ENCODE measurements at regions not wholly inside any gene's neighbourhood (a gene's known extent, or its start where the extent isn't known, plus 50 kb on each side); places are given as distances from the start of the nearest gene placed in this dataset.

DNA sequence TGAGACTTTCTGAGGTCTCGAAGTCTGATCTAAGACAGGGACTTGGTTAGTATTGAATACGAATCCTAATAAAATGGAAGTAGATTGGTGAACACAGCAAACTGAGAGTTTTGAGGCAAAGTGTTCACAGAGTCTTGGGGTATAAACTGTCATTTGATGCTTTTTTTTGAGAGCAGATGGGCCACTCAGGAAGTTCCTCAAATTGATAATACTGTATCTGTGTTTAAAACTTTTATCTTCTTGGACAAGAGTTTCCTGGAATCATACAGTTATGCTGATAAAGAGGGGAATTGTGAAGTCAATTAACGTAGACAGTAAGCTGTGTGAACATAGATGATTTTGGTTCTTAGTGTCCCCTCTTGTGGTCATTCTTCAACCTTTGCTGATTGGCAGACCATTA, 80.0 kb upstream of the CLPB start:
- DNase-seq (no peak), ATAC-seq (ENCODE audit: insufficient read depth, low FRiP score) (no peak)
- H3K36me3 ChIP-seq (ENCODE audit: control insufficient read depth in 4 of 4, insufficient read depth in 4 of 4, low read length in 4 of 4) = no peaks in the 10 kb centered on the region
- H3K9me3 ChIP-seq (ENCODE audit: control insufficient read depth in 4 of 4, insufficient read depth in 3 of 4, low read length in 3 of 4) = peaks cover 0 to 11% (median 4%) of the 10 kb centered on the region in 4 donors
- TF ChIP-seq, protein P1, sequence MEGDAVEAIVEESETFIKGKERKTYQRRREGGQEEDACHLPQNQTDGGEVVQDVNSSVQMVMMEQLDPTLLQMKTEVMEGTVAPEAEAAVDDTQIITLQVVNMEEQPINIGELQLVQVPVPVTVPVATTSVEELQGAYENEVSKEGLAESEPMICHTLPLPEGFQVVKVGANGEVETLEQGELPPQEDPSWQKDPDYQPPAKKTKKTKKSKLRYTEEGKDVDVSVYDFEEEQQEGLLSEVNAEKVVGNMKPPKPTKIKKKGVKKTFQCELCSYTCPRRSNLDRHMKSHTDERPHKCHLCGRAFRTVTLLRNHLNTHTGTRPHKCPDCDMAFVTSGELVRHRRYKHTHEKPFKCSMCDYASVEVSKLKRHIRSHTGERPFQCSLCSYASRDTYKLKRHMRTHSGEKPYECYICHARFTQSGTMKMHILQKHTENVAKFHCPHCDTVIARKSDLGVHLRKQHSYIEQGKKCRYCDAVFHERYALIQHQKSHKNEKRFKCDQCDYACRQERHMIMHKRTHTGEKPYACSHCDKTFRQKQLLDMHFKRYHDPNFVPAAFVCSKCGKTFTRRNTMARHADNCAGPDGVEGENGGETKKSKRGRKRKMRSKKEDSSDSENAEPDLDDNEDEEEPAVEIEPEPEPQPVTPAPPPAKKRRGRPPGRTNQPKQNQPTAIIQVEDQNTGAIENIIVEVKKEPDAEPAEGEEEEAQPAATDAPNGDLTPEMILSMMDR (IDR thresholded peaks at IDR 0.05; ENCODE audit: control extremely low read depth, extremely low read depth) = no peak
- H3K4me1 ChIP-seq (ENCODE audit: control insufficient read depth in 5 of 5, insufficient read depth in 5 of 5, low read length in 5 of 5) = no peaks in the 10 kb centered on the region
- no peaks in the 10 kb centered on the region for H3K27me3 ChIP-seq (ENCODE audit: control insufficient read depth in 3 of 3, insufficient read depth in 3 of 3, low read length in 2 of 3)
- H3K4me3 ChIP-seq = no peak overlapping the region
- no peak overlapping the region for H3K9ac ChIP-seq (ENCODE audit: insufficient read depth in 1 of 2, low read length in 2 of 2)
- WGBS, 2 donors = 81% methylated on average over 3 of the region's 3 CpGs
- no peak overlapping the region for H3K27ac ChIP-seq (ENCODE audit: low read depth in 1 of 2, low read length in 1 of 2)

DNA sequence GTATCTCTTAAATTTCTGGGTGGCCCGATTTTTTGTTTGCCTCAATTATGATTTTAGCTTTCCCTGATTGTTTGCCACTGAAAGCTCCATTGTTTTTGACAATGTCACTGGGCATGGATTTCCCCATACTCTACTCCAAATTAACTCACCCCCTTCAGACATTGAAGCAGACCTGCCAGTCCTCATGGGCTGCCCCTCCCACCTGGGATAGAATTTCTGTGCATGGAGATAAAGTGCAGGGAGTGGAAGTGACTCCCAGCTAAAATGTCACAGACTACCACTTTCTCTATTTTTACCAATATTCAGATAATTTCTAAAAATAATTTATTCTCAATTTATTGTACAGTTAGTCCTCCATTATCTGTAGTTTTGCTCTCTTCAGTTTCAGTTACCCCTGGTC, 79.1 kb upstream of the CLPB start:
- H3K4me3 ChIP-seq = no peak overlapping the region
- no peak overlapping the region for H3K27ac ChIP-seq (ENCODE audit: low read depth in 1 of 2, low read length in 1 of 2)
- H3K9ac ChIP-seq (ENCODE audit: insufficient read depth in 1 of 2, low read length in 2 of 2) = no peak overlapping the region
- H3K27me3 ChIP-seq (ENCODE audit: control insufficient read depth in 3 of 3, insufficient read depth in 3 of 3, low read length in 2 of 3) = no peaks in the 10 kb centered on the region
- no peak for DNase-seq
- H3K36me3 ChIP-seq (ENCODE audit: control insufficient read depth in 4 of 4, insufficient read depth in 4 of 4, low read length in 4 of 4) = no peaks in the 10 kb centered on the region
- TF ChIP-seq, protein P1 (IDR thresholded peaks at IDR 0.05; ENCODE audit: control extremely low read depth, extremely low read depth) = no peak
- no peak for ATAC-seq (ENCODE audit: insufficient read depth, low FRiP score)
- 85 to 96% methylated on average over 1 of the region's 1 CpG for WGBS, 2 donors
- H3K9me3 ChIP-seq (ENCODE audit: control insufficient read depth in 4 of 4, insufficient read depth in 3 of 4, low read length in 3 of 4) = peaks cover 0 to 13% (median 4%) of the 10 kb centered on the region in 4 donors
- no peaks in the 10 kb centered on the region for H3K4me1 ChIP-seq (ENCODE audit: control insufficient read depth in 5 of 5, insufficient read depth in 5 of 5, low read length in 5 of 5)

DNA sequence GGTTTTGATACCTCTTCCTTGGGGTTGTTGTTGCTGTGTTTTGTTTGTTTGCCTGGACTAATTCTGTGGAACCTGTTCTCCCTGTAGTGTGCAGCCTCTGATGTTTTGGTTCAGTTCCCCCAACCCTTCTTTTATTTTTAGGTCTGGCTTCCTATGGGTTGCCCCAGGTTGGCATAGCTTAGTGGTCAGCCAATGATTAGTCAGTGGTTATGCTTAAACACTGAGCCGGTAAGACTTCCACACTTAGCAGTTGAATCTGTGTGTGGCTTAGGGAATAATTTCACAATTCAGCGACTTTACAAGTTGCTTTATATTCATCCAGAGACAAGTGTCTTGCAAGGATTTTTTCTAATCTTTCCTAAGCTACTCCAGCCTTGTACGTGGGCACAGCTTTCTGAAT, 78.6 kb upstream of the CLPB start:
- Histone ChIP-seq H3K9me3 (ENCODE audit: control insufficient read depth in 4 of 4, insufficient read depth in 3 of 4, low read length in 3 of 4) (peaks cover 0 to 13% (median 5%) of the 10 kb centered on the region in 4 donors), H3K27me3 (ENCODE audit: control insufficient read depth in 3 of 3, insufficient read depth in 3 of 3, low read length in 2 of 3) (no peaks in the 10 kb centered on the region), H3K36me3 (ENCODE audit: control insufficient read depth in 4 of 4, insufficient read depth in 4 of 4, low read length in 4 of 4) (no peaks in the 10 kb centered on the region), H3K4me1 (ENCODE audit: control insufficient read depth in 5 of 5, insufficient read depth in 5 of 5, low read length in 5 of 5) (no peaks in the 10 kb centered on the region), H3K4me3 (no peak overlapping the region), H3K9ac (ENCODE audit: insufficient read depth in 1 of 2, low read length in 2 of 2) (no peak overlapping the region), H3K27ac (ENCODE audit: low read depth in 1 of 2, low read length in 1 of 2) (no peak overlapping the region)
- TF ChIP-seq, protein P1 (IDR thresholded peaks at IDR 0.05; ENCODE audit: control extremely low read depth, extremely low read depth) = no peak
- WGBS, 2 donors = 73 to 81% methylated on average over 3 of the region's 3 CpGs
- DNase-seq = no peak
- ATAC-seq (ENCODE audit: insufficient read depth, low FRiP score) = no peak

DNA sequence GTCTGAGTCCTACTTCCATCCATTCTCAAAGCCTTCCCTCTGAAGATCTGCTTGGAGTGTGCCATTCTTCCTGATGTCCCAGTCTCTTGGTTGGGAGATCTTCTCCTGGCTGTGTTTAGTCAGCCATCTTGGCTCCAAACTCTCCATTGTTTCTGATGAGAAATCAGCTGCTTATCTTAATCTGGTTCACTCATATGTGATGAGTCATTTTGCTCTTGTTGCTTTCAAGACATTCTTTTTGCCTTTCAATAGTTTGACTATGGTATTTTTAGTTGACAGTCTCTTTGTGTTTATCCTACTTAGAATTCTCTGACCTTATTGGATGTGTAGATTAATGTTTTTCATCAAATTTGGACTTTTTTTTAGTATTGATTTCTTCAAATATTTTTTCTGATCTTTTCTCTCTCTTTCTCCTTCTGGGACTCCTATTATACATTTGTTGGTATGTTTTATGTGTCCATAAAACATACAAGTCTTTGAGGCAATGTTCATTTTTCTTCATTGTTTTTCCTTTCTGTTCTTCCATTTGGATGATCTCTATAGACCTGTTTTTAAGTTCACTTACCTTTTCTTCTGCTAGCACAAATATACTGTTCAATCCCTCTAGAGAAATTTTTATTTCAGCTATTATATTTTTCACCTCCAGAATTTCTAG, 77.2 kb upstream of the CLPB start:
- ATAC-seq (ENCODE audit: insufficient read depth, low FRiP score) = no peak
- Histone ChIP-seq H3K9me3 (ENCODE audit: control insufficient read depth in 4 of 4, insufficient read depth in 3 of 4, low read length in 3 of 4) (peaks cover 0 to 17% (median 6%) of the 10 kb centered on the region in 4 donors), H3K36me3 (ENCODE audit: control insufficient read depth in 4 of 4, insufficient read depth in 4 of 4, low read length in 4 of 4) (no peaks in the 10 kb centered on the region), H3K9ac (ENCODE audit: insufficient read depth in 1 of 2, low read length in 2 of 2) (no peak overlapping the region), H3K4me1 (ENCODE audit: control insufficient read depth in 5 of 5, insufficient read depth in 5 of 5, low read length in 5 of 5) (no peaks in the 10 kb centered on the region), H3K27me3 (ENCODE audit: control insufficient read depth in 3 of 3, insufficient read depth in 3 of 3, low read length in 2 of 3) (no peaks in the 10 kb centered on the region), H3K27ac (ENCODE audit: low read depth in 1 of 2, low read length in 1 of 2) (no peak overlapping the region), H3K4me3 (no peak overlapping the region)
- TF ChIP-seq, protein P1 (IDR thresholded peaks at IDR 0.05; ENCODE audit: control extremely low read depth, extremely low read depth) = no peak
- no peak for DNase-seq

All from lung (tissue), 11 donors.